GM10266 (cell line): ENCODE measurements at regions not wholly inside any gene's neighbourhood (a gene's known extent, or its start where the extent isn't known, plus 50 kb on each side); places are given as distances from the start of the nearest gene placed in this dataset.
"Not testable (repeated sequence)": the region's sequence is repeated elsewhere in the genome, so short reads cannot be mapped to it uniquely, and the experiment has no call there.

Experiments
- DNase-seq: peaks from one replicate; pipeline ENCODE4 v3.0.0; 2012; ENCODE audit errors: extremely low spot score
- CTCF ChIP-seq: IDR thresholded peaks from 2 replicates; pipeline ENCODE4 v1.5.1; 2012; ENCODE audit warnings: mild to moderate bottlenecking, low read depth; ENCODE audit not compliant: control insufficient read depth, insufficient read depth; ENCODE audit errors: missing control alignments

- TF ChIP-seq CTCF: no peak
- DNase-seq: no peak
Observed at GRCh38 chr11:71322192-71322735, 69.9 kb upstream of the SHANK2 start.

DNA sequence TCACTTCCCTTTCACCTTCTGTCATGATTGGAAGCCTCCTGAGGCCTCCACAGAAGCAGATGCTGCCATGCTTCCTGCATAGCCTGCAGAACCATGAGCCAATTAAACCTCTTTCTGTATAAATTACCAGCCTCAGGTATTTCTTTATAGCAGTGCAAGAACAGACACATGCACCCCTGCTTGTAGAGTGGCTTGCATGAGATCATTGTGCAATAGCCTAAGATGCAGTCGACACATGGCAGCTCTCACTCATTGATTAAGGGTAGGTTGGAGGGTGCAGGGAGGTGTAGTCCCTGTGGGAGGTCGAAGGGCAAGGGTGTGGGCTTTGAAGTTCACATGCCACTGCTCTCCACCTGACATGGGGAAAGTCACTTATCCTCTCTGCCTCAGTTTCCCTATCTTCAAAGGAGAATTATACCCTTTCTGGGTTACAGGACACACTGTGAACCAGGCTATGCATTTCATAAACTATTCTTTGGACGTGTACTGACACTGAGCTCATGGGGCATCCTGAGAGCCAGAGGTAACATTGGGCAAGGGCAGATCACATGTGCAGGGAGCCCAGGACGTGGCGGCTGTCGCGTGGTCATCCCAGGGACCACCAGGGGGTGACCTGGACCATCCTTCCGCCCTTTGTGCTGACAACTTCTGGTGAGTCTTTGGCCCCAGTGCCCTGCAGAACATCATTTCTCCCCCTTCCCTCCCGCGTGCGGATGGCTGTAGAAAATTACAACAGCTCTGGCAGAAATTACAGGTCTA lies 69.2 kb upstream of the SHANK2 start:
- no peak for DNase-seq
- TF ChIP-seq CTCF: no peak

DNA sequence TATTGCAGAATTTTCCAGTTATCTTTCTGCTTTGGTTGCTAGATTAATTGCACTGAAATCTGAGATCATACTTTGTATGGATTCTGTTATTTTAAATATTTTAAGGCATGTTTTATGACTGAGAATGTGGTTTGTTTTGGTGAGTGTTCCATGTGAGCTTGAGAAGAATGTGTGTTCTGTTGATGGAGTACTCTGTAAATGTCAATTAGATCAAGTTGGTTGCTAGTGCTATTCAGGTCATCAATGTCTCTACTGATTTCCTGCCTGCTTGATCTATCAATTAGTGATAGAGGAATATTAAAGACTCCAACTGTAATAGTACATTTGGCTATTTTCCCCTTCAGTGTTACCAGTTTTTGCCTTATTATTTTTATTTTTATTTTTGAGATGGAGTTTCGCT lies 64.3 kb upstream of the SHANK2 start:
- TF ChIP-seq CTCF: no peak
- no peak for DNase-seq

DNA sequence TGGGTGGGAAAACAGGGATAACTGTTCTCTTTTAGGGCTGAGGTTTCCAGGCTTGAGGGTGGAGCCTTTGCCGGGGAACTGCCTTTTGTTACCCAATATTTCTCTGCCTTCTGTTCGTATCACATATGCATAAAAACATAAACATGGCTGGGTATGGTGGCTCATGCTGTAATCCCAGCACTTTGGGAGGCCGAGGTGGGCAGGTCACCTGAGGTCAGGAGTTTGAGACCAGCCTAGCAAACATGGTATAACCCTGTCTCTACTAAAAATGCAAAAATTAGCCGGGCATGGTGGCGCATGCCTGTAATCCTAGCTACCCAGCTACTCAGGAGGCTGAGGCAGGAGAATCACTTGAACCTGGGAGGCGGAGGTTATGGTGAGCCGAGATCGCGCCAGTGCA lies 60.2 kb upstream of the SHANK2 start:
- DNase-seq: not testable (repeated sequence)

DNA sequence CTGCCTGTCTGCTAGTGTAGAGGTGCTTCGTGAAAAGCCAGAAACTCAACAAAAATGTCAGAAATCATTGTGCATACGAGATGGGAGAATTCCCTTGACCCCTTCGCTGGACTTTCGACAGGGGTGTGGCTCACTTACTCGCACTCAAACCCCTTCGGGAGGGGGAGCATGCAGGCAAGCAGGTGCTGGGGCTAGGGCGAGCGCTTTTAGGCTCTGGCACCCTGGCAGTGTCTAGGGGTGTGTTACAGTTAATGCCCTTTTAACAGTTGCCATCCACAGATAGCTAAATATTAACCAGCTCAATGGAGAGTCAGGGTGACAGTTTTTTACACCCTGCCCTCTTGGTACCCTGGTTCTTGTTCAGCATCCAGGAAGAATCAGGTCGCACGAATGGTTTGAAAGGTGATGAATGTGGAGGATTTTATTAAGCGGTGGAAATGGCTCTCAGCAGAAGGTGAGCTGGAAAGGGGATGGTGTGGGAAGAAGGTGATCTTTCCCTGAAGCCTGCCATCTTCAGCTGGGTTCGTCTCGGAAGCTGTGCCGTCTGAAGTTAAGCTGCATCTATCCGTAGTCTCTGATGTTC lies 59.6 kb upstream of the SHANK2 start:
- DNase-seq: no peak
- TF ChIP-seq CTCF: no peak

DNA sequence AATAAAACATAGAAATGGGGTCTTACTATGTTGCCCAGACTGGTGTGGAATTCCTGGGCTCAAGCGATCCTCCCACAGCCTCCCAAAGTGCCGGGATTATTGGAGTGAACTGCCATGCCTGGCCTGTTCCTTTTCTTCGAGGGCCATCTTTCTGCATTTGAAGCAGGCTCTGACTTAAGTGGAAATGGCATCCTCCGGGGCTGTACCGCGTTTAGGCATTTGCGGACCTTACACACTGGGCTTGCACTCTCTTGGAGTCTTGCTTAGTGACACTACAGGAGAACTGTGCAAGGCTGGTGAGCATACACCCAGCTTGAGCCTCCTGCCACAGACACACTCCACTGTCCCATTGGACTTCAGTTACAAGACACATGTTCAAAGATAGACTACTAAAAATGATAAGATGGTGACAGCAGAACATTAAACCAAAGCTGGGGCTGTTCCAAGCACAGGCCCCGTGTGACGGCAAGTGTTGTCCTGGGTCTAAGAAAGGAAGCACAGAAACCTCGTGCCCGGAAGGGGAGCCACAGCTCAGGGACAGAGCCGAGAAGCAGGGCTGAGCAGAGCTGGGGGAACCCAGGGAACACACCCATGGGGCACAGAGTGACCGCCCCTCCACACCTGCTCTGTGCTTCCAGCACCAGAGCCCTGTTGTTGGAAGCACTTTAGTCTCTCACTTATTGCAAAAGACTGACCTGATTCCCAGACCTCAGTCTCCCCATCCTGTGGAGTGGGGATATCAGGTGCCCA lies 59.0 kb upstream of the SHANK2 start:
- TF ChIP-seq CTCF: no peak
- DNase-seq: no peak

GRCh38 chr11:71310184-71310583 lies 57.8 kb upstream of the SHANK2 start:
- no peak for TF ChIP-seq CTCF
- no peak for DNase-seq
